ENCODE measurements at regions not wholly inside any gene's neighbourhood (a gene's known extent, or its start where the extent isn't known, plus 50 kb on each side); places are given as distances from the start of the nearest gene placed in this dataset.
A peak's percentile ranks its signal among the peaks of the same experiment; 100 is the strongest.

DNA sequence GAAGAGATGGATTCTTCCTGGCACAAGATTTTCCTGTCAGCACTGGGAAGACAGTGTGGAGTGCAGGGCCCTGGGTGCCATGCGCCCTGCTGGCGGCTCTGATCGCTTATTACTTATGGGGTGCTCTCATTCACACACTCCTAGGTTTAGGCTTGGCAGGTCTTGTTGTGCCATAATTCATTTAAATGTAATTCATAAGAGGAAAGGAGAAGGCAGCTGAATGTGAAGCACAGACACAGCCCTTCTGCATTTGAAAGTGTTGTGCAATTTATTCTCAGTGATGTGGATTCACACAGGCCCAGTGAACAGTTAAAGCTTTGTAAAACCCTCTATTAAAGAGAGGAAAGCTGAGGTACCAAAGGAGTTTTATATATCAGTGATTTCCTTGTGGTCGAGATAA, 249.7 kb downstream of the C4orf33 start:
- intact Hi-C loops (cut with micrococcal nuclease) (loop anchor here (10.0 kb wide), 1 partner anchor 471 kb away; no protein-coding TSS in a partner anchor), in situ Hi-C loops (cut with MboI; ENCODE audit: low sequenced_read_pairs) (no loop called here), dilution Hi-C loops (cut with HindIII; ENCODE audit: low sequenced_read_pairs, unreplicated experiment) (no loop called here)
- Histone ChIP-seq H4K5ac (ENCODE audit: low read depth, low read length) (no peak overlapping the region), H2AFZ (replicated peaks; ENCODE audit: low read length, poor library complexity) (no peak overlapping the region), H3K14ac (replicated peaks; ENCODE audit: low read depth, low read length) (no peak overlapping the region), H3K4me3 (ENCODE audit: insufficient read depth, low read depth, low read length) (no peak overlapping the region), H3K36me3 (ENCODE audit: control insufficient read depth, insufficient read depth, low read length) (no peaks in the 10 kb centered on the region), H2AK5ac (ENCODE audit: low read depth, low read length) (no peak overlapping the region), H2AK9ac (replicated peaks; ENCODE audit: low read depth, low read length, poor library complexity) (no peak overlapping the region), H4K91ac (ENCODE audit: insufficient read depth, low read depth, low read length) (no peak overlapping the region), H3K9ac (ENCODE audit: low read depth, low read length) (no peak overlapping the region), H3K27ac (ENCODE audit: insufficient read depth, low read length) (no peak overlapping the region), H2BK5ac (ENCODE audit: low read depth, low read length, poor library complexity, severe bottlenecking) (no peak overlapping the region), H3K4ac (ENCODE audit: low read depth, low read length) (no peak overlapping the region), H3K18ac (ENCODE audit: low read depth, low read length) (no peak overlapping the region), H4K20me1 (ENCODE audit: insufficient read depth, low read length) (no peaks in the 10 kb centered on the region), H4K8ac (ENCODE audit: low read depth in 2 of 2, low read length in 2 of 2) (no peak overlapping the region), H3K9me3 (ENCODE audit: control insufficient read depth, insufficient read depth, low read length) (no peaks in the 10 kb centered on the region), H2BK15ac (ENCODE audit: low read depth, low read length) (no peak overlapping the region), H3K9me1 (ENCODE audit: insufficient read depth, low read length) (no peaks in the 10 kb centered on the region), H2BK20ac (ENCODE audit: low read depth, low read length) (no peak overlapping the region), H3K27me3 (ENCODE audit: control insufficient read depth, insufficient read depth, low read length) (no peaks in the 10 kb centered on the region; the same call in 1 of the 2 replicates), H3K4me2 (ENCODE audit: low read depth, low read length) (no peak overlapping the region), H3K4me1 (ENCODE audit: control insufficient read depth, insufficient read depth, low read length) (no peaks in the 10 kb centered on the region), H3K56ac (ENCODE audit: extremely low read depth, insufficient read depth, low read length) (no peak overlapping the region), H3K23ac (ENCODE audit: low read depth, low read length) (no peak overlapping the region), H2BK120ac (ENCODE audit: low read depth, low read length) (no peak overlapping the region), H3K79me1 (ENCODE audit: low read depth in 1 of 2, low read length in 2 of 2) (no peaks in the 10 kb centered on the region)
- TF ChIP-seq CEBPB (IDR thresholded peaks at IDR 0.05; ENCODE audit: low read depth, low read length) (0 out of 2 replicates have a peak, but pooled peaks have one; percentile 22), MXI1 (IDR thresholded peaks at IDR 0.05; ENCODE audit: borderline replicate concordance, low read depth, low read length) (no peak)
- DNase-seq (no peak), ATAC-seq (ENCODE audit: low read depth) (no peak)
- WGBS, 2 experiments (ENCODE audit: extremely low coverage in 2 of 2, insufficient read length in 1 of 2), result no CpG with 5 or more reads among the region's 4 CpGs
- ChIA-PET POLR2A (ENCODE audit: unreplicated experiment) (no interaction called here), CTCF (no interaction called here)
- no TSS peak for BruUV-seq (replicated peaks)

Measured in IMR-90 (cell line).